ENCODE measurements at regions not wholly inside any gene's neighbourhood (a gene's known extent, or its start where the extent isn't known, plus 50 kb on each side); places are given as distances from the start of the nearest gene placed in this dataset.

- TF ChIP-seq EZH2 (IDR thresholded peaks at IDR 0.05; ENCODE audit: low read length, unreplicated experiment) (no peak), CTCF (conservative IDR thresholded peaks at IDR 0.05; ENCODE audit: low read depth, low read length) (no peak), EZH2phosphoT487 (IDR thresholded peaks at IDR 0.05; ENCODE audit: borderline replicate concordance, low read length) (no peak)
Observed at GRCh38 chr11:91156041-91156440, 933.2 kb upstream of the CHORDC1 start.
